Activated T-cell treated with anti-CD3 and anti-CD28 coated beads for 24 hours (primary cell): ENCODE measurements at regions not wholly inside any gene's neighbourhood (a gene's known extent, or its start where the extent isn't known, plus 50 kb on each side); places are given as distances from the start of the nearest gene placed in this dataset.

ENCODE experiments used
- DNase-seq: peaks from one replicate; pipeline ENCODE4 v3.0.0-alpha.2; 2020; ENCODE audit warnings: low read depth

GRCh38 chr2:16317211-16317830 lies 348.3 kb downstream of the CYRIA start:
- no peak for DNase-seq

GRCh38 chr2:16316456-16317210 lies 349.0 kb downstream of the CYRIA start:
- no peak for DNase-seq

- no peak for DNase-seq
Observed at GRCh38 chr2:16315908-16316307, 349.7 kb downstream of the CYRIA start.

- DNase-seq: no peak
Observed at GRCh38 chr2:16315458-16315835, 350.2 kb downstream of the CYRIA start.

- no peak for DNase-seq
Observed at GRCh38 chr2:16314691-16315457, 350.8 kb downstream of the CYRIA start.

- no peak for DNase-seq
Observed at GRCh38 chr2:16314001-16314400, 351.6 kb downstream of the CYRIA start.

GRCh38 chr2:16313235-16313975 lies 352.2 kb downstream of the CYRIA start:
- DNase-seq: no peak

GRCh38 chr2:16312771-16313170 lies 352.9 kb downstream of the CYRIA start:
- no peak for DNase-seq

- DNase-seq: no peak
Observed at GRCh38 chr2:16311521-16312440, 353.9 kb downstream of the CYRIA start.

GRCh38 chr2:16308816-16309215 lies 356.8 kb downstream of the CYRIA start:
- no peak for DNase-seq

- DNase-seq: no peak
Observed at GRCh38 chr2:16304876-16305590, 360.6 kb downstream of the CYRIA start.

GRCh38 chr2:16303761-16304160 lies 361.9 kb downstream of the CYRIA start:
- DNase-seq: no peak

- DNase-seq: no peak
Observed at GRCh38 chr2:16303273-16303577, 362.4 kb downstream of the CYRIA start.

GRCh38 chr2:16302431-16303272 lies 362.3 kb downstream of the MYCN start:
- no peak for DNase-seq

- DNase-seq: no peak
Observed at GRCh38 chr2:16301961-16302360, 361.6 kb downstream of the MYCN start.

GRCh38 chr2:16298866-16299265 lies 358.5 kb downstream of the MYCN start:
- no peak for DNase-seq

- no peak for DNase-seq
Observed at GRCh38 chr2:16296331-16297250, 356.2 kb downstream of the MYCN start.

GRCh38 chr2:16296038-16296290 lies 355.6 kb downstream of the MYCN start:
- no peak for DNase-seq

- no peak for DNase-seq
Observed at GRCh38 chr2:16294791-16295190, 354.4 kb downstream of the MYCN start.
